Large intestine (tissue), 3 donors: ENCODE measurements at regions not wholly inside any gene's neighbourhood (a gene's known extent, or its start where the extent isn't known, plus 50 kb on each side); places are given as distances from the start of the nearest gene placed in this dataset.

Experiments
- DNase-seq, 2 donors: peaks; one replicate each; pipeline versions ENCODE4 v3.0.0 to v3.0.0-alpha.2; 2013
- H3K27ac ChIP-seq: one replicate; pipeline ENCODE4 v1.5.1; 2013; ENCODE audit warnings: low read length
- H3K27me3 ChIP-seq: 2 replicates; pipeline ENCODE4 v1.6.1; 2013; ENCODE audit warnings: low read length; ENCODE audit not compliant: control insufficient read depth, insufficient read depth
- H3K36me3 ChIP-seq: 2 replicates; pipeline ENCODE4 v1.6.1; 2013; ENCODE audit warnings: low read length; ENCODE audit not compliant: control insufficient read depth, insufficient read depth
- H3K4me1 ChIP-seq: one replicate; pipeline ENCODE4 v1.6.1; 2013; ENCODE audit warnings: low read length; ENCODE audit not compliant: control insufficient read depth, insufficient read depth
- H3K4me3 ChIP-seq: one replicate; pipeline ENCODE4 v1.5.1; 2013; ENCODE audit warnings: low read length
- H3K9me3 ChIP-seq: one replicate; pipeline ENCODE4 v1.6.1; 2013; ENCODE audit warnings: mild to moderate bottlenecking, low read depth, low read length, moderate library complexity; ENCODE audit not compliant: control insufficient read depth
- WGBS: methylation state at CpG from one replicate; pipeline ENCODE4 v1.1.5; 2013; ENCODE audit warnings: low lambda C conversion rate; ENCODE audit not compliant: insufficient coverage; 5-methylcytosine and 5-hydroxymethylcytosine counted together

GRCh38 chr13:89806594-89806993 lies 1540.9 kb upstream of the MIR17HG start:
- Histone ChIP-seq H3K4me3 (no peak overlapping the region), H3K27me3 (no peaks in the 10 kb centered on the region), H3K9me3 (no peaks in the 10 kb centered on the region), H3K36me3 (no peaks in the 10 kb centered on the region), H3K4me1 (no peaks in the 10 kb centered on the region), H3K27ac (no peak overlapping the region)
- no peak for DNase-seq
- WGBS, result 100% methylated on average over 1 of the region's 4 CpGs

GRCh38 chr13:89812856-89813255 lies 1534.6 kb upstream of the MIR17HG start:
- no peak for DNase-seq
- no peaks in the 10 kb centered on the region for H3K36me3 ChIP-seq
- WGBS, result no CpG with 5 or more reads among the region's 2 CpGs
- no peaks in the 10 kb centered on the region for H3K4me1 ChIP-seq
- H3K4me3 ChIP-seq, result no peak overlapping the region
- no peaks in the 10 kb centered on the region for H3K9me3 ChIP-seq
- no peaks in the 10 kb centered on the region for H3K27me3 ChIP-seq
- H3K27ac ChIP-seq, result no peak overlapping the region

- H3K4me1 ChIP-seq, result no peaks in the 10 kb centered on the region
- no peaks in the 10 kb centered on the region for H3K27me3 ChIP-seq
- H3K36me3 ChIP-seq, result no peaks in the 10 kb centered on the region
- H3K27ac ChIP-seq, result no peak overlapping the region
- H3K4me3 ChIP-seq, result no peak overlapping the region
- no peaks in the 10 kb centered on the region for H3K9me3 ChIP-seq
- DNase-seq, result no peak
These were observed 1531.1 kb upstream of the MIR17HG start for GRCh38 chr13:89816404-89816803.

GRCh38 chr13:89822467-89822866 lies 1525.0 kb upstream of the MIR17HG start:
- no peaks in the 10 kb centered on the region for H3K36me3 ChIP-seq
- no peak overlapping the region for H3K27ac ChIP-seq
- no peaks in the 10 kb centered on the region for H3K4me1 ChIP-seq
- H3K9me3 ChIP-seq, result no peaks in the 10 kb centered on the region
- no peak overlapping the region for H3K4me3 ChIP-seq
- H3K27me3 ChIP-seq, result no peaks in the 10 kb centered on the region
- no peak for DNase-seq
- WGBS, result 0% methylated on average over 1 of the region's 4 CpGs

DNA sequence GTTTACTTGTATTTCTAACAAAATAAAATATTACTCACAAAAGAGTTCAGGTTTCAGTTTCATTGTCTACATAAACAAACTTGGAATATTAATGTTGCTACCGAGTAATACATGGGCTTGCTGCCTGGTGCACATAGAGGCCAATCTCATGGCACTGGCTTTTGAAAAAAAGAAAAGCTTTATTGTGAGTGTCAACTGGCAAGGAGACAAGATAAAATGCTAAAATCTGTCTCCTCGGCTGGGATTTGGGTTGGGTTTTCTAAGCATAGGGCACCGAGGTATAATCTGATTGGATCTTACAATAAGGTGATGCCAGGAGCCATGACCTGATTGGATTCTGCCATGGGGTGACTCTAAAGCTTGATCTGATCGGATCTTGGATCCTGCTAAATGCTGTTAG lies 1519.9 kb upstream of the MIR17HG start:
- Histone ChIP-seq H3K27ac (no peak overlapping the region), H3K9me3 (no peaks in the 10 kb centered on the region), H3K4me1 (no peaks in the 10 kb centered on the region), H3K36me3 (no peaks in the 10 kb centered on the region), H3K27me3 (no peaks in the 10 kb centered on the region), H3K4me3 (no peak overlapping the region)
- WGBS, result no CpG with 5 or more reads among the region's 4 CpGs
- DNase-seq, result no peak

- WGBS, result 100% methylated on average over 1 of the region's 3 CpGs
- no peak for DNase-seq
- no peaks in the 10 kb centered on the region for H3K9me3 ChIP-seq
- H3K36me3 ChIP-seq, result no peaks in the 10 kb centered on the region
- no peak overlapping the region for H3K27ac ChIP-seq
- no peak overlapping the region for H3K4me3 ChIP-seq
- no peaks in the 10 kb centered on the region for H3K4me1 ChIP-seq
- H3K27me3 ChIP-seq, result no peaks in the 10 kb centered on the region
These were observed 1519.0 kb upstream of the MIR17HG start for GRCh38 chr13:89828506-89828905.

GRCh38 chr13:89831157-89831556 lies 1516.3 kb upstream of the MIR17HG start:
- no peaks in the 10 kb centered on the region for H3K36me3 ChIP-seq
- H3K27me3 ChIP-seq, result no peaks in the 10 kb centered on the region
- no peak overlapping the region for H3K27ac ChIP-seq
- no peak overlapping the region for H3K4me3 ChIP-seq
- 89% methylated on average over 3 of the region's 3 CpGs for WGBS
- no peaks in the 10 kb centered on the region for H3K9me3 ChIP-seq
- no peaks in the 10 kb centered on the region for H3K4me1 ChIP-seq
- DNase-seq, result no peak

- DNase-seq, result no peak
- no peak overlapping the region for H3K4me3 ChIP-seq
- WGBS, result 20% methylated on average over 1 of the region's 2 CpGs
- H3K4me1 ChIP-seq, result no peaks in the 10 kb centered on the region
- no peaks in the 10 kb centered on the region for H3K27me3 ChIP-seq
- H3K9me3 ChIP-seq, result no peaks in the 10 kb centered on the region
- H3K36me3 ChIP-seq, result no peaks in the 10 kb centered on the region
- H3K27ac ChIP-seq, result no peak overlapping the region
These were observed 1514.7 kb upstream of the MIR17HG start for GRCh38 chr13:89832827-89833226.

DNA sequence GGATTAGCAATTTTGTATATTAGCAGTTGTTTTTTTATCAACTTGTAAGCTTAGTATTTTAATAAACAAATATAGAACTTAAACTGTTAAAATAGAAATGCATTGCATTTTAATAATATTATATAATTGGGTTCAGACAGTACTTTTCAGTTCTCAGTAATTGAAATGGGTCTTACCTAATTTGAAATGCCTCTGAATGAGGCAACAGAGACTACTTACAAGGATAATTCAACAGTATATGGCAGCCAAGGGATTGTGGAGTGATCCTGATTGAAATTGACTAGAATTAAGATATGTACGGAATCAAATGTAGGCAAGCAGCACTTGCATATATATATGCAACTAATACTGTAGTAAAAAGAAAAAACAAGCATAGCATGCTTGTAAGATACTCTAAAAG lies 1503.9 kb upstream of the MIR17HG start:
- Histone ChIP-seq H3K9me3 (no peaks in the 10 kb centered on the region), H3K36me3 (no peaks in the 10 kb centered on the region), H3K27me3 (no peaks in the 10 kb centered on the region), H3K27ac (no peak overlapping the region), H3K4me1 (no peaks in the 10 kb centered on the region), H3K4me3 (no peak overlapping the region)
- no peak for DNase-seq
- WGBS, result no CpG with 5 or more reads among the region's 1 CpG

DNA sequence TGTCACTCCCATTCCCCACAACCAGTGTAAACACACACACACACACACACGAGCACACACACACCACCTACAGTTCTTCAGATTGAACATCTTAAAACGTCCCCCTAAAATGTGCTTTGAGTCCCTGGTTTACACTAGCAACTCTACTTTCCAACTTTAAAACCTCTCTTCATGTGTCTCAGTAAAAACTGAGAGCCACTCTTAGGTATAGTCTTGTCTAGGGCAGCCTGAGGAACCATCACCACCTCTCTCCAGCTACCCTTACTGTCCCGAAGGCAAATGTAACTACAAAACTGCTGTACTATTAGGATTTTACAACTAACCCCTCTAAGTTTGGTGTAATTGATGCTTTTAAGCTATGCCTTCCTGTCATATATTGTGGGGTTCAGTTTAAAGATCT lies 1501.6 kb upstream of the MIR17HG start:
- Histone ChIP-seq H3K36me3 (no peaks in the 10 kb centered on the region), H3K9me3 (no peaks in the 10 kb centered on the region), H3K27me3 (no peaks in the 10 kb centered on the region), H3K4me3 (no peak overlapping the region), H3K27ac (no peak overlapping the region), H3K4me1 (no peaks in the 10 kb centered on the region)
- DNase-seq, result no peak
- no CpG with 5 or more reads among the region's 3 CpGs for WGBS

- no peak overlapping the region for H3K4me3 ChIP-seq
- H3K9me3 ChIP-seq, result no peaks in the 10 kb centered on the region
- H3K36me3 ChIP-seq, result no peaks in the 10 kb centered on the region
- no peaks in the 10 kb centered on the region for H3K4me1 ChIP-seq
- 85% methylated on average over 3 of the region's 4 CpGs for WGBS
- no peak for DNase-seq
- H3K27ac ChIP-seq, result no peak overlapping the region
- no peaks in the 10 kb centered on the region for H3K27me3 ChIP-seq
These were observed 1500.4 kb upstream of the MIR17HG start for GRCh38 chr13:89846926-89847585.
